HG02884 (cell line): ENCODE measurements at regions not wholly inside any gene's neighbourhood (a gene's known extent, or its start where the extent isn't known, plus 50 kb on each side); places are given as distances from the start of the nearest gene placed in this dataset.
A peak's percentile ranks its signal among the peaks of the same experiment; 100 is the strongest.

Experiments
- ATAC-seq: cut with Tn5 transposase; IDR thresholded peaks from one replicate; pipeline ENCODE4 v1.9.1; 2021; ENCODE audit warnings: mild to moderate bottlenecking, moderate library complexity; ENCODE audit not compliant: unreplicated experiment

DNA sequence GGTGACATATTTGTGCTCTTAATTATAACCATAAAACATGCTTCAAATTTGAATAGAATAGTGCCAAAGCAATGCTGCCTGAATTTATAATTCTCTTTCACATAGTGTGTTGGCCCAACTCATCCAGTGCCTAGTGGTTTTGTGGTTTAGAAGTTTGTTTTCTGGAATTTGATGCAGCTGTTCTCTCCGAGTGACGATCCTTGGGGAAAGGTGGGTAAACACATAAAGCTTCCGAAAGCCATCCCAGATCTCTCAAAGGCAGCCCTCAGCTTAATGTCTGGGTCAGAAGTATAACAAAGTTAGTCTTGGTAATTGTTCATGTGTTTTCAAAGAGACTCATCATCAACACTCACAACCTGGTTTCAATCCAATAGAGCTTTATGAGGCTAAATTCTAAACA is 235.6 kb upstream of the CDH2 start:
- no peak for ATAC-seq

DNA sequence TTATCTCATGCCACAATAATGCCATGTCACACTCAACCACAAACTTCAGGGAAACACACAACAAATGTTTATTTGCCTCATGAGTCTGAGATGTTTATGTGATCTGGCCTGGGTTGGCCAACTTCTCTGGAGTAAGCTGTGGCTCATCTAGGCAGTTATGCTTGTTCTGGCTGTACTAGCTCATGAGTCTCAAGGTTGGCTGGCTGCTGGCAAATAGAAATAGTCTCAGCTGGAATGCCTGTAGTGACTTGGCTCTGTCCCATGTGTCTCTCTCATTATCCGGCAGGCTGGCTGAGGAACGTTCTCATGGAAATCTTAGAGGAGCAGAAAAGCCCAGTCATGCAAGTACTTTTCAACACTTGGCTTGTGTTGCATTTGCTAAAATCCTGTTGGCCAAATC is 234.9 kb upstream of the CDH2 start:
- no peak for ATAC-seq

DNA sequence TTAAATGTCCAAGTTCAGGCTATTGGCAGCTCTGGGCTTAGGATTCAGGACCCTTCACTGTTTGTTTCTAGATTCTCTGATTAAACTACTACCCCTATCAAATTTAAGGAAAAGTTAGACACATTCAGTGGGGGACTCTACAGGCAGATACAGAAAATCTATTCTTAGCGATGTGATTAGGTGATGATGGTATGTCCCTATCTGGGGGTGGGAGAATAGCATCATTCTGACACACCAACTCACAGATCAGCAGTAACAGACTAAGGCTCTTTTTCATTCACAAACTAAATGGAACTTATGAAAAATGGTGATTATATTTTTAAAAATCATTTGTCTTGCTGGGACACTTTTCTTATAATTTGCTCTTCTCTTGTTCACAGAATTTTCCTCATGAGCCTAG is 232.9 kb upstream of the CDH2 start:
- ATAC-seq, result no peak

DNA sequence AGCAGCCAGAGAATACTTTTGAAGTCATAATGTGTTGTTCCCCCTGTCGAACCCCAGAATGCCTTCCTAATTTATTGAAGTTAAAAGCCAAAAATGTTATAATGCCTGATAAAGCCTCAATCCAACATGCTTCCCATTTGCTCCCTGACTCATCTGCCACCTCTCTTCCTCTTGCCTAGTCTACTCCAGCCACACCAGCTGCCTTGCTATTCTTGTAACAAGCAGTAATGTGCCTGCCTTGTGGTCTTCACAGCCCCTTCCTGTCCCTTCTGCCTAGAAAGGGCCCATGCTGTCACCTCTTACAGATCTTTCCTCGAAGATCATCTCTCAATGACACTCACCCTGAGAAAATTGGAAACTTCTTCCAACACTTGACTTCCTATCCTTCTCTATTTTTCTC is 231.6 kb upstream of the CDH2 start:
- ATAC-seq, result no peak

DNA sequence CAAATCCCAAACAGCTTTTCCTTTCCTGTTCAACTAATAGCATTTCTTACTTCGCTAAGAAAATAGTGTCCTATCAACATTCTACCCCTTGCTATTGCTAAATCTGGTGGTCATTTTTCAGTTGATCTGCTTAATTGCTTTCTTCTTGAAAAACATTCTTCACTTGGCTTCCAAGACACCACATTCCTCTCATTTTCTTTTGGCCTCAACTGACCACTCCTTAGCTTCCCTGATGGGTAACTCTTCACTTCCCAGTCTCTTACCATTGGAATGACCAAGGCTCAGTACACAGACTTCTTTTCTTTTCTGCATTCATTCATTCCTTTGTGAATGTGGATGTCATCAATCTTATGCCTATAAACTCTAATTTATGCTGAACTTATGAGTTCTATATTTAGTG is 230.8 kb upstream of the CDH2 start:
- no peak for ATAC-seq

DNA sequence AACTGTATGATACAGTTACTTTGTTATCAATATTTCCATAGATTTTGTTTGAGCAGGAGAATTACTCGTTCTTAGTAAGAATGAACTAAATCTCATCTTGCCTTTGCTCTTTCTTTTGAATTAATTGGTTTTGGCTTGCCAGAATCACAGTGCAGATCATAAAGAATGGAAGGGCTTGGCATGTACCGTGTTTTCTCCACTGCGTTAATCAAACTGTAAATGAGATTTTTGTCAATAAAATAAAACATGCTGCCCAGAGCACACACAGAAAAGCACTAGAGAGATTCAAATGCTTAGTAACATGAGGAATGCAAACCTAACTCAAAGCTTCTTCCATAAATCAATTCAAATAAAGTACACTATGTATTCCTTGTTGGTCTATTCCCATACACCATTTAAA is 229.6 kb upstream of the CDH2 start:
- ATAC-seq, result no peak

DNA sequence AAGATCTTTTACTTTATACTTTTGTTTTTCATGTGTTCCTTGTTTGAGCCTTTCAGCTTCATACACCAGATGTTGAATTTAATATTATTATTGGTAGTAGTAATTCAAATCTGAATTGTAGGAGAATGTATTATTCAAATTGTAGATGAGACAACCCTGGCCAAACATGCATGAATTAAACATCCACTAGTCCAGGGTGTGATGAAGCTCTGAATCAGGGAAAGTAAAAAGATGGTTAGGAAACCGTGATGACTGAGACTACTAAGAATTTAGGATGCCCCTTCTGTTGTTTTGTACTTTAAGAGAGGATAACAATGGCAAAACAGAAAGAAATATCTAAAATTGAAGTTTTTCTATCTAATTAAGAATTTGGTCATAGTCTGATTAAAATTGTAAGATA is 227.8 kb upstream of the CDH2 start:
- no peak for ATAC-seq

DNA sequence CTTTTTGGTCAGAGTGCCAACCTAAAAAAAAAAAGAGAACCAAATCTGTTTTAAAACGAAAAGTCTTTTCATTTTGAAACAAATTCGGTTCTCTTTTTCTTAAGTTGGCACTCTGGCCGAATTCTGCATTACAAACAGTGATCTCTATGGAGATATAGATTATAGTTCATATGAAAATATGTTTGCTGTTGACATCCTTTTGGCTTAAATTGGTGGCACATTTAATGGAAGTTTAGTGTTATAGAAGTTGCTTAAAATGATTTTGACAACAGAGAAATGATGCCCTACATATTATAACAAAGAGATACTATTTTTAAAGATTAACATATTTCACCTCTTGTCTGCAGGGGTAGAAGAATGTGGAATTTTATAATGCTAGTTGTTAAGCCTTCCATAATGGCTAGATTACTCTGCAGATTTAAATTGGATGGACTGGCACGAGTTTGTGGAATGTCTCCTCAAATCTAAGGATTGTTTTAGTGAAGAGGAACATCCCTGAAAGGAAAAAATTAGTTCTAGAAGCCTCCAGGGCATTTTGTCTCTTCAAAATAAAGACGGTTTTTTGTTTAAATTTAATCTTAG is 222.9 kb upstream of the CDH2 start:
- no peak for ATAC-seq

DNA sequence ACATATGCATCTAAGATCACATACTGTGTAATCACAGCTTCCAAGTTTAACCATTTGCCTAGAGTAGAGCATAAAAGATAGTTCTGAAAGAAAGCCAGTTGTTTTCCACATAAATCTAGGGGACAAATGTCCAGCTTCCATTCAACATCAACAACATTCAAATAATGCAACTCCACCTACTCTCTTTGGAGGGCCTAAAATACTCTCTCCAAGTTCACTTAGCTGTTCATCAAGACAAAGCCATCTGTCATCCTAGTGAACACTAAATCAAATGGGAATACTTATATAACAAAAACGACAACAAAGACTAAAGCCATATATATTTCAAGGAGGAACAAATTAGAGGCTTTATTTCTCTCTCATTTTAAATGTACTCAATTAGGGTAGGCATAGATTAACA is 221.5 kb upstream of the CDH2 start:
- ATAC-seq, result no peak

DNA sequence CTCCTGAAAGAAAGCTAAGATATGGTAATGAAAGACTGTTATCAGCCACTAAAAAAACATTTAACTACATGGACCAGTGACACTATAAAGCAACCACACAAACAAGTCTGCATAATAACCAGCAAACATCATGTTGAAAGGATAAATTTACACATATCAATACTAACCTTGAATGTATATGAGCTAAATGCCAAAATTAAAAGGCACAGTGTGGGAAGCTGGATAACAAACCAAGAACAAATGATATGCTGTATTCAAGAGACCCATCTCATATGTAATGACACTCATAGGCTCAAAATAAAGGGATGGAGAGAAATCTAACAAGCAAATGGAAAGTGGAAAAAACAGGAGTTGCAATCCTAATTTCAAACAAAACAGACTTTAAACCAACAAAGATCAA is 213.1 kb upstream of the CDH2 start:
- no peak for ATAC-seq

DNA sequence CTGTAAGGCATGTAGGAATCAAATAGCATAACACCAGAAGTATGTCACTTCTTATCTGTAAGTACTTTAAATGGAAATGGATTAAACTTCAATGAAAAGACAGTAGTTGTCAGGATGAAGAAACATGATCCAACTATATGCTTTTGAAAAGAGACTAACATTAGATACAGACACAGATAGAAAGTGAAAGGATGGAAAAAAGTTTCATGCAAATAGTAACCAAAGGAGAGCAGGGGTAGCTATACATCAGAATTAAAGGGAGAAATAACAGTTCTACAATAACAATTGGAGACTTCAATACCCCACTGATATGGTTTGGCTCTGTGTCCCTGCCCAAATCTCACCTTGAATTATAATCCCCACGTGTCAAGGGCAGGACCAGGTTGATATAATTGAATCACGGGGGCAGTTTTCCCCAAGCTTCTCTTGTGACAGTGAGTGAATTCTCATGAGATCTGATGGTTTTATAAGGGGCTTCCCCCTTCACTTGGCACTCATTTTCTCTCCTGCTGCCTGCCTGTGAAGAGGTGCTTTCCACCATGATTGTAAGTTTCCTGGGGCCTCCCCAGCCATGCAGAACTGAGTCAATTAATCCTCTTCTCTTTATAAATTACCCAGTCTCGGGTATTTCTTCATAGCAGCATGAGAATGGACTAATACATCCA is 205.4 kb upstream of the CDH2 start:
- peak; percentile 46 for ATAC-seq

DNA sequence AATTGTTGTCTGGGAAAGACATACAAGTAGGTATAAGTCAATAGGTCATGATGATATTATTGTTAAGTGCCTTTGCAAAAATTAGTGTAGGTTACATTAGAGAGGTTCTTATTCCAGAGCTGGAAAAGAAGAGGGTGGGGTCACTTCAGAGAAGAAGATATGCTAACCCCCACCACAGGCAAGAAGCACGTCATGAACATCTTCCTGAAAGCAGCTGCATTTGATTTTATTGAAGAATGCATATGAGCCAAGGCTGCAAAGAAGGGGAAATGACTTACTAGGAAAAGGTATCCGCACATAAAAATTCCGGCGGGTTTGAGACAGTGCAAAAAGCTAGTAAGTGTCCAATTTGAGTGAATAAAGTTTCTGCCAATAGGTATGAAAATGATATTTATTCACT is 195.3 kb upstream of the CDH2 start:
- no peak for ATAC-seq

DNA sequence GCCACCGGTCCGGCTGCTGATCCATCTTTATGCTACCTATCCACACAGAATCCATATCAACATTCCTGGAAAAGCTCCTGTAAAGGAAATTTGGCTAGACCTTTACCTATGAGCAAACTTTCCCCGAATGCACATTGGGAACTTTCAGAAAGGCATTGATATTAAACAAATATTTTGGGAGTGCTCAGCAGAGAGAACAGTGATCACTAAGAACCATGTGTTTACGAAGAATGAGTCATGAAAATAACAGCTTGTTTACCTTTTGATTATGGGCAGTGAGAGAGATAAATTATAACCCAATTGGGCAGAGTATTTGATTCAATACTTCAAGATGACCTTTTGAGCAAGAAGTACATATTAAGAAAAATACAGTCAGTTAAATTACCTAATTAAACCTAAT is 189.7 kb upstream of the CDH2 start:
- no peak for ATAC-seq

DNA sequence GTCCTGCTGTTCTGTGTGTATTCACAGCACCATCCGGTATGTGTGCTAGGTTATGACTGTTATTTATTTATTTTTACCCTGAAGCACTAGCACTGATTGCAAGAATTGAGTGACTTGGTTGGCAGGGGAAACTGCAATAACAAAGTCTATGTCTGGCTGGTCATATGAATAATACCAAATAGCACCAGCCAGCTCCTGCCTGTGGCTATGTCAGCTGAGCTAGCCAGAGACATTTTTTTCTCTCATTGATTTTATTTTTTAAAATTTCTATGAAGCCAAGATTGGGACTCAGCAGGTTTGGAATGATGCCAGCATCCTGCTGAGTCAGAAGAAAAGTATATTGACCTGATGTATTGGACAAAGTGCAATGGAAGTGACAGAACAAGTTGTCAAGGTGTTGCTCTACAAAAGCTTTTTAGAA is 188.5 kb upstream of the CDH2 start:
- no peak for ATAC-seq

DNA sequence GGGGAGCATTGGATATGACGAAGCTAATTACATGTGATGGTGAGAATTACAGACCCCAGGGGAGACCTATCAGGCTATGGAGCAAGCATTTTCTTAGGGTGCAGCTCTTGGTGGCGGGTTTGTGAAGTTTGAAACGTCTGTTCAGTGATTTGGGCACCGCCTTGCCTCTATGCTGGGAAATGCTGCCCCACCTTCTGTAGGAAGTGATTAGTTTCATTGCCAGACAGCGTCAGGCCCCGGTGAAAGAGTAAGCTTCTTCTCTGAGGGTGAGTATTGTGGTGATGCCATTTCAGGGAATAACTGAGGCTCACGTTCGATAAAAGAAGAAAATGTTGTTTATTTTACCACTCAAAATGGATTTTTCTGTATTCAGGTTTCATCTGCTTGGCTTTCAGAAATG is 186.2 kb upstream of the CDH2 start:
- no peak for ATAC-seq

DNA sequence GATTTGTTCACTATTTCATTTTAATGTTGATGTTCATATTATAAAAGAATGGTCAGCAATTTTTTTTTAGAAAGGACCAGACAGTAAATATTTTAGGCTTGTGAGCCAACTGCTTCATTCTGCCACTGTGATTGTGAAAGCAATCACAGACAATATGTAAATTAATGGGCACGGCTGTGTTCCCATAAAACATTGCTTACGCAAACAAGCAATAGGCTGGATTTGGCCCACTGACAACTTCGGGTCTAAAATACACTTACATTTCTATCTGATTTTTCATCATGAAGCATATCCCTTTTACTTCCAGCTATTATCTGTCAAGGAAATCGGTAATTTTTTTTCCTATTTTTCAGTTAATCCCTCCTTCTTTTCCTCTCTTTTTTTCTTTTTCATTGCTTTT is 182.2 kb upstream of the CDH2 start:
- no peak for ATAC-seq

DNA sequence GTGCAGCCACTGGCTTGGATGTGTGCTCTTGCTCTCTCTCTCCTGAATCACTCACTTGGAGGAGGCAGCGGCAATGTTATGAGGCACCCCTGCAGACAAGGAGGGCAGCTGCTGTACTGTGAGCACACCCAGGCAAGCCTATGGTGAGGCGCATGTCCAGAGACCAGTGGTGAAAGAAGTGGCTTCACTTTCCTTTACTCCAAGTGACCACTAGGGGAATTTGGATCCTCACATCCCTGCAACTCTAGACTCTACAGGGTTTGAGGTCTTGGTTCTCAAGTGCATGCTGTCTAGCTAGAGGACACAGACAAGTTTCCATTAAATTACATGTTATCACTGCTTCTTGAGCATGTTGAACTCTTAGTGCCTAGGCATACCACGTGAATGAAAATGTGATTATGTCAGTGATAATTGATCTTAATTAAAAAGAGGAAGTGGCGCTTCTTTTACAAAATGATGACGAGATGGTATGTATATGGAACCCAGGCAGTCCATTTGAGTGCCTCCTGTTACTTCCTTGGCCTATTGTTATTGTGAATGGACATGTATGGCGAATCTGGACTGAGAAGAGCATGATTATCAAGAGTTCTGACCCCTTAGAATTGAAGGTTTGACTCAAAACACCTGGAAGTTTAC is 181.0 kb upstream of the CDH2 start:
- no peak for ATAC-seq

DNA sequence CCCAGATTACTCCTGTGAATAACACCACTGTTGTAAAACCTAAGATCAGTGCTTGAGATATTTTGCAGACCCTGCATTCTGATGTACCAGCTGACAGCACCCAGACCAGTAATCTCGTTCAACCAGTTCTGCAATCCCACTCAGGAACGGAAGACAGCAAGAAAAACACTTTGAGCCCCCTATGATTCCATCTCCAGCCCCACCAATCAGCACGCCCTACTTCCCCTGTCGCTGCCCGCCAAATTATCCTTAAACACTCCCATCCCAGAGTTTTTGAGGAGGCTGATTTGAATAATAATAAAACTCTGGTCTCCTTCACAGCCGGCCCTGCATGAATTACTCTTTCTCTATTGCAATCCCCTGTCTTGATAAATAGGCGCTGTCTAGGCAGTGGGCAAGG is 173.9 kb upstream of the CDH2 start:
- no peak for ATAC-seq

DNA sequence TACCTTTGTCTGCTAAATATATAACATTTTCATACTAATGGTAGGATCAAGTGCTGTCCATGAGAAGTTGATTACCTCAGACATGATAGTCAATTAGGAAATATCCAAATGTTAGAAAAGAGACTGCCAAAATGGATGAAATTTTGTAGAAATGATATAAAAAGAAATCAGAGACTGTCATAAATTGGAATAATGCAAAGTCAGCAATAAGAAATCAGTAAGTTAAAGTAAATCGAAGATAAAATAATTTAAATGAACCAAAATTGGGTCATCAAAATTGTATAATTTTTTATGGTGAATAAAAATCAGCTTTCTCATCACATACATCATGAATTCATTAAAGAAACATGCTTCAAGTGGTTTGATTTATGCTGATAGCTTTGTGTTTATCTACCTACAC is 165.3 kb upstream of the CDH2 start:
- no peak for ATAC-seq

DNA sequence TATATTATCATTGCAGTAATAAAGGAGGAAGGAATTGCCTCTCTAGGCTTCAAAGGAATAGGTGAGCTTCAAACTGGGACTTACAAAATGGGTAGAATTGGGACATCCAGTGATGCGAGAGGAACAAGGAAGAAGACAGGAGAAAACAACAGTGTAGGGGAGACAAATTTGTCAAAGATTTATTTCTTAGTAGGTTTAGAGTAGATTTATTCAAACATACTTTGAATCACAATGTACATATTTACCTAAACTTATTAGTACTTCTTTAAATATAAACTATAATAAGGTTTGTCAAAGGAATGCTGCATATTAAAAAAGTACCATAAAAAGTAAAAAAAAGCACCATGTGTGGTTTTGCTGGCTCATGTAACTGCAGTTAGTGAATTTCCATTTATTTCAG is 161.4 kb upstream of the CDH2 start:
- no peak for ATAC-seq

DNA sequence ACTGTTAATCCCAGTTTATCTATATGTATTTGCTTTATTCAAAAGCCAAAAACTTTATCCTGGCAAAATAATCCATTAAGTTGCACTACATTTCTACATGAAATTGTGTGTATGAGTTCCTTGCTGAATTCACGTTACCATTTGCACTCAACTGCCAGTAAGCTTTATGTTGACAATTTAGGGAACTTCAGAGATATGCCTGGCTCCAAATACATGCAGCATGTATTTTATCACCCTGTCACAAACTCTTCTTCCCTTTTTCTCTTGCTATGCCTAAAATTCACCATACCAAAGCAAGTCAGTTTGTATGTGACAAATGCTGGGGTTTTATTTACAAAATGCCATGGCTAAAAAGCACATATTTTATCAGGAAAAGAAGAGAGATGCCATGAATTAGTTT is 157.6 kb upstream of the CDH2 start:
- no peak for ATAC-seq

DNA sequence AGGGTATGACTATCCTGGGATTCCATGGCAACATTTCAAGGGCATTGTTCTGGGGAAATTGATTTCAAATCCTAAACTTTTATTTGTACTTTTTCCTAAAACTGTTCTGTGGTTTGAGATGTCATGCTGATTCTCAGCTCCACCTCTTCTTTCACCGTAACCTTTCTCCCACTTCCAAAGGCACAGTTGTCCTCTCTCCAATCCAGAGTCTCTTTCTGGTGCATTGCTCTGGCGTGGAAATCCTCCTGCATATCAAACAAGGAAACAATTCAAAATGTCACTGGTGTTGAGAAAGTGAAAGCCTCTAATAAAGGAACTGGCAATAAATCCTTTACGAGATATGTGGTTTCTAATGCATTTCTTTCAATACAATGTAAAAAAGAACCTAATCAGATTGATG is 155.1 kb upstream of the CDH2 start:
- ATAC-seq, result no peak

DNA sequence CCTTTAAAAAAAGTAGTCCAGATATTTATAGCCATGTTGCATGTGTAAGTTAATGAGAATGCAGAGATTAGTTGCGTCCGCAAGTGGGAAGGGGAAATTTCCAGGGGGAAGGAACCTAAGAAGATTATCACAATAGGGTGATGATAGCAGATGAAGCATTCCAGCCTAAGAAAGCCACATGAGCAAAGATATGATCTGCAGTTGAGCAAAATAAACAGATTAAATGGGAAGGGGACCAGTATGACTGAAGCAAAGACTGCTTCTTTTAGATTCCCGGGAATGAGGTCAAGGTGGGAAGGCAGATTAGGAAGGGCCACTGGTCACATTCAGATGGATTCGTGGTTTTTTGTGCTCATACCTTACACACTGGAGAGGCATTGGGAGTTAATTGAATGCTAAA is 154.6 kb upstream of the CDH2 start:
- ATAC-seq, result no peak
